ENCODE measurements at regions not wholly inside any gene's neighbourhood (a gene's known extent, or its start where the extent isn't known, plus 50 kb on each side); places are given as distances from the start of the nearest gene placed in this dataset.
A peak's percentile ranks its signal among the peaks of the same experiment; 100 is the strongest.

DNA sequence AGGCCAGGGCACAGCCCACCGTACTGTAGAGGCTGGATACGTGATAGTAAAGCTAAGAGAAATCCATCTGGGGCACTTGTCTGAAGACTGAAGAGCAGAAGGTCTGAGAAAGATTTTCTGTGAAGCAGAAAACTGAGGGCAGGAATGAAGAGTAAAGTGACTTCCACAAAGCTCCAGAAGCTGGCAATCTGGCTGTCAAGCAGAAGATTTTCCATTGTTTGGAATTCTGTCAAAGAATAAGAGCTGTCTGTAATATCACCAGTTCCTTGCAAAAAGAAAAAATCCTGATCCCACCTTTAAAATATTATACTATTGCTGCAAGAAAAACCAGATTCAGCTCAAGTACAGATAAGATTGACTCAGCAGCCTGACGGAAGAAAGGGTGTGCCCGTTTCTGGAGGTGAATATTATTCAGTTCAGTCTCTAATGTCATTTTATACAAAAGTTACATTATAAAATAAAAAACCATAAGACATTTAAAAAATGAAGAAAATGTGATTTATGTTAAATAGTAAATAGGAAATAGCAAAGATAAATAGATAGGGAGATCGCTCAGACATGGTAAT is 550.4 kb upstream of the SGO1 start:
- H4K20me1 ChIP-seq (replicated peaks in 1 of 2; ENCODE audit: control insufficient read depth in 1 of 2, insufficient read depth in 2 of 2, low read length in 2 of 2): no peaks in the 10 kb centered on the region
- POLR2A ChIA-PET (ENCODE audit: partially characterized antibody): no interaction called here
- DNase-seq (ENCODE audit: low read depth in 1 of 2, low spot score in 2 of 2) (no peak), FAIRE-seq (no peak)
- H3K4me2 ChIP-seq (ENCODE audit: insufficient read depth in 1 of 2, low read depth in 2 of 2, low read length in 2 of 2): no peak overlapping the region
- no peak overlapping the region for H2BK20ac ChIP-seq (ENCODE audit: low read length)
- H3K4ac ChIP-seq (replicated peaks; ENCODE audit: insufficient read length, low read depth, low read length): no peak overlapping the region
- no peaks in the 10 kb centered on the region for H3K9me3 ChIP-seq (ENCODE audit: insufficient read depth in 2 of 2, low read depth in 1 of 2, low read length in 1 of 2)
- H2BK15ac ChIP-seq (ENCODE audit: low read length): no peak overlapping the region
- no peaks in the 10 kb centered on the region for H3K79me1 ChIP-seq (ENCODE audit: low read depth, low read length)
- no peak overlapping the region for H2BK12ac ChIP-seq (ENCODE audit: low read depth, low read length)
- H2AK5ac ChIP-seq (ENCODE audit: low read depth, low read length): no peak overlapping the region
- H4K8ac ChIP-seq (ENCODE audit: extremely low read depth, insufficient read depth, low read length): no peak overlapping the region
- 0 out of 2 replicates have a peak overlapping the region, but pooled peaks have one; percentile 32 for H2AFZ ChIP-seq (ENCODE audit: low read length)
- no peak overlapping the region for H2BK120ac ChIP-seq (replicated peaks; ENCODE audit: low read depth, low read length)
- no peak for TF ChIP-seq JUN (IDR thresholded peaks at IDR 0.05; ENCODE audit: low read depth, low read length)
- TF ChIP-seq NANOG (IDR thresholded peaks at IDR 0.05; ENCODE audit: insufficient read depth, low read depth, low read length, poor library complexity, severe bottlenecking): no peak
- TF ChIP-seq YY1 (IDR thresholded peaks at IDR 0.05; ENCODE audit: low read depth, low read length): no peak
- TF ChIP-seq CEBPB (IDR thresholded peaks at IDR 0.05; ENCODE audit: low read depth, low read length): no peak
- no peak for TF ChIP-seq BACH1 (IDR thresholded peaks at IDR 0.05; ENCODE audit: low read length)
- TF ChIP-seq SP1 (IDR thresholded peaks at IDR 0.05; ENCODE audit: low read depth, low read length): no peak
- no peak for TF ChIP-seq SIRT6 (IDR thresholded peaks at IDR 0.05; ENCODE audit: low read length)
- TF ChIP-seq EP300 (IDR thresholded peaks at IDR 0.05; ENCODE audit: borderline replicate concordance in 1 of 2, low read depth in 2 of 2, low read length in 2 of 2): no peak
- no peak for TF ChIP-seq HDAC2 (IDR thresholded peaks at IDR 0.05; ENCODE audit: borderline replicate concordance in 1 of 2, low read depth in 2 of 2, low read length in 2 of 2)
- no peak overlapping the region for H3K9ac ChIP-seq (replicated peaks in 1 of 4; ENCODE audit: extremely low read depth in 1 of 4, low read depth in 3 of 4, low read length in 3 of 4)
- no peak overlapping the region for H3K56ac ChIP-seq (replicated peaks; ENCODE audit: insufficient read length, low read depth, low read length)
- no peak overlapping the region for H3K4me3 ChIP-seq (ENCODE audit: extremely low read depth in 1 of 4, insufficient read depth in 2 of 4, low read depth in 3 of 4, low read length in 4 of 4)
- no peak overlapping the region for H3K18ac ChIP-seq (ENCODE audit: extremely low read depth, low read length)
- H3K23me2 ChIP-seq (ENCODE audit: low read depth, low read length): no peaks in the 10 kb centered on the region
- H3K79me2 ChIP-seq (ENCODE audit: control insufficient read depth in 1 of 2, insufficient read depth in 2 of 2, low read length in 2 of 2): no peaks in the 10 kb centered on the region
- H4K5ac ChIP-seq (ENCODE audit: insufficient read length, low read depth, low read length): no peak overlapping the region
- WGBS, 2 experiments (ENCODE audit: extremely low coverage in 1 of 2, insufficient coverage in 1 of 2, insufficient read length in 1 of 2, insufficient replicate concordance in 2 of 2, low coverage in 1 of 2, low lambda C conversion rate in 2 of 2, missing lambda C conversion rate in 1 of 2): 86% methylated on average over 5 of the region's 5 CpGs; no CpG with 5 or more reads in 1 of the 2 experiments
- CTCF ChIA-PET (ENCODE audit: partially characterized antibody): interaction anchor here (1.7 kb wide), 1 partner anchor 225 kb away, joined by 8 read pairs; no protein-coding TSS in a partner anchor
- H3K4me1 ChIP-seq (replicated peaks in 1 of 4; ENCODE audit: control insufficient read depth in 3 of 4, insufficient read depth in 4 of 4, low read length in 3 of 4): no peaks in the 10 kb centered on the region
- H3K27me3 ChIP-seq (replicated peaks in 1 of 4; ENCODE audit: control insufficient read depth in 3 of 4, extremely low read depth in 1 of 4, insufficient read depth in 3 of 4, low read length in 3 of 4): no peaks in the 10 kb centered on the region
- no peak overlapping the region for H4K91ac ChIP-seq (replicated peaks; ENCODE audit: insufficient read length, low read length)
- H3K23ac ChIP-seq (ENCODE audit: insufficient read length): no peak overlapping the region
- no peaks in the 10 kb centered on the region for H3K36me3 ChIP-seq (ENCODE audit: control insufficient read depth in 2 of 4, insufficient read depth in 4 of 4, low read length in 3 of 4)
- H2BK5ac ChIP-seq (ENCODE audit: low read depth, low read length): no peak overlapping the region
- H3K27ac ChIP-seq (ENCODE audit: low read depth, low read length): no peak overlapping the region
- H3K14ac ChIP-seq (ENCODE audit: insufficient read length): no peak overlapping the region
